Stimulated activated naive CD8-positive, alpha-beta T cell treated with anti-CD3 and anti-CD28 coated beads, Interleukin-15, Interleukin-2, amounts not matched to agents 100 ng/mL and 50 ng/mL, for 24 hours (primary cell): ENCODE measurements at regions not wholly inside any gene's neighbourhood (a gene's known extent, or its start where the extent isn't known, plus 50 kb on each side); places are given as distances from the start of the nearest gene placed in this dataset.

Experiments
- H3K27ac Mint-ChIP-seq: one replicate; pipeline ENCODE4 v1.8.0; 2021; ENCODE audit warnings: mild to moderate bottlenecking, mixed read lengths
- H3K27me3 Mint-ChIP-seq: one replicate; pipeline ENCODE4 v1.8.0; 2021; ENCODE audit warnings: mixed read lengths
- H3K36me3 Mint-ChIP-seq: one replicate; pipeline ENCODE4 v1.8.0; 2021; ENCODE audit warnings: low read depth, mixed read lengths
- H3K4me1 Mint-ChIP-seq: one replicate; pipeline ENCODE4 v1.8.0; 2021; ENCODE audit warnings: low read depth, mixed read lengths
- H3K4me3 Mint-ChIP-seq: one replicate; pipeline ENCODE4 v1.8.0; 2021; ENCODE audit warnings: mild to moderate bottlenecking, mixed read lengths
- H3K9me3 Mint-ChIP-seq: one replicate; pipeline ENCODE4 v1.8.0; 2021; ENCODE audit warnings: mixed read lengths

GRCh38 chr17:13353590-13353989 is 248.1 kb downstream of the HS3ST3A1 start:
- H3K27ac Mint-ChIP-seq, result no peak overlapping the region
- H3K36me3 Mint-ChIP-seq, result no peaks in the 10 kb centered on the region
- no peaks in the 10 kb centered on the region for H3K4me1 Mint-ChIP-seq
- no peak overlapping the region for H3K4me3 Mint-ChIP-seq
- H3K9me3 Mint-ChIP-seq, result no peaks in the 10 kb centered on the region
- peaks cover 6% of the 10 kb centered on the region for H3K27me3 Mint-ChIP-seq

GRCh38 chr17:13352747-13353415 is 248.8 kb downstream of the HS3ST3A1 start:
- Mint-ChIP-seq H3K27me3 (peaks cover 3% of the 10 kb centered on the region), H3K4me1 (no peaks in the 10 kb centered on the region), H3K27ac (no peak overlapping the region), H3K4me3 (no peak overlapping the region), H3K36me3 (no peaks in the 10 kb centered on the region), H3K9me3 (no peaks in the 10 kb centered on the region)

GRCh38 chr17:13351046-13351445 is 250.7 kb downstream of the HS3ST3A1 start:
- H3K4me3 Mint-ChIP-seq, result no peak overlapping the region
- H3K27ac Mint-ChIP-seq, result no peak overlapping the region
- peaks cover 3% of the 10 kb centered on the region for H3K27me3 Mint-ChIP-seq
- no peaks in the 10 kb centered on the region for H3K36me3 Mint-ChIP-seq
- peaks cover 4% of the 10 kb centered on the region for H3K9me3 Mint-ChIP-seq
- peaks cover 12% of the 10 kb centered on the region for H3K4me1 Mint-ChIP-seq

GRCh38 chr17:13350466-13350865 is 251.3 kb downstream of the HS3ST3A1 start:
- peaks cover 17% of the 10 kb centered on the region for H3K4me1 Mint-ChIP-seq
- no peak overlapping the region for H3K4me3 Mint-ChIP-seq
- no peaks in the 10 kb centered on the region for H3K36me3 Mint-ChIP-seq
- peaks cover 3% of the 10 kb centered on the region for H3K27me3 Mint-ChIP-seq
- peaks cover 7% of the 10 kb centered on the region for H3K9me3 Mint-ChIP-seq
- H3K27ac Mint-ChIP-seq, result no peak overlapping the region

- Mint-ChIP-seq H3K4me3 (no peak overlapping the region), H3K36me3 (no peaks in the 10 kb centered on the region), H3K27me3 (no peaks in the 10 kb centered on the region), H3K9me3 (peaks cover 7% of the 10 kb centered on the region), H3K27ac (peak overlapping the region; percentile 81), H3K4me1 (peaks cover 17% of the 10 kb centered on the region)
Observed at GRCh38 chr17:13346996-13347762, 254.6 kb downstream of the HS3ST3A1 start.

- H3K27ac Mint-ChIP-seq, result peak overlapping the region; percentile 5
- peaks cover 7% of the 10 kb centered on the region for H3K9me3 Mint-ChIP-seq
- H3K27me3 Mint-ChIP-seq, result no peaks in the 10 kb centered on the region
- no peak overlapping the region for H3K4me3 Mint-ChIP-seq
- H3K4me1 Mint-ChIP-seq, result peaks cover 17% of the 10 kb centered on the region
- H3K36me3 Mint-ChIP-seq, result no peaks in the 10 kb centered on the region
Observed at GRCh38 chr17:13346592-13346991, 255.1 kb downstream of the HS3ST3A1 start.

GRCh38 chr17:13346081-13346533 is 255.6 kb downstream of the HS3ST3A1 start:
- peaks cover under 1% of the 10 kb centered on the region for H3K27me3 Mint-ChIP-seq
- H3K36me3 Mint-ChIP-seq, result no peaks in the 10 kb centered on the region
- H3K4me3 Mint-ChIP-seq, result no peak overlapping the region
- peak overlapping the region; percentile 10 for H3K27ac Mint-ChIP-seq
- peaks cover 17% of the 10 kb centered on the region for H3K4me1 Mint-ChIP-seq
- peaks cover 7% of the 10 kb centered on the region for H3K9me3 Mint-ChIP-seq

- H3K27ac Mint-ChIP-seq, result no peak overlapping the region
Observed at GRCh38 chr17:13338421-13338820, 263.3 kb downstream of the HS3ST3A1 start.

GRCh38 chr17:13337864-13338371 is 263.8 kb downstream of the HS3ST3A1 start:
- H3K4me1 Mint-ChIP-seq, result no peaks in the 10 kb centered on the region
- H3K27ac Mint-ChIP-seq, result no peak overlapping the region
- H3K9me3 Mint-ChIP-seq, result no peaks in the 10 kb centered on the region
- peak overlapping the region; percentile 28 for H3K4me3 Mint-ChIP-seq
- no peaks in the 10 kb centered on the region for H3K36me3 Mint-ChIP-seq
- peaks cover 49% of the 10 kb centered on the region for H3K27me3 Mint-ChIP-seq

More at GRCh38 chr17:13338421-13338820, 263.3 kb downstream of the HS3ST3A1 start:
- no peaks in the 10 kb centered on the region for H3K9me3 Mint-ChIP-seq
- H3K4me3 Mint-ChIP-seq, result no peak overlapping the region
- no peaks in the 10 kb centered on the region for H3K4me1 Mint-ChIP-seq
- H3K27me3 Mint-ChIP-seq, result peaks cover 45% of the 10 kb centered on the region
- no peaks in the 10 kb centered on the region for H3K36me3 Mint-ChIP-seq

- H3K36me3 Mint-ChIP-seq, result no peaks in the 10 kb centered on the region
- H3K9me3 Mint-ChIP-seq, result no peaks in the 10 kb centered on the region
- H3K27me3 Mint-ChIP-seq, result peaks cover 52% of the 10 kb centered on the region
- H3K4me3 Mint-ChIP-seq, result no peak overlapping the region
- H3K27ac Mint-ChIP-seq, result no peak overlapping the region
- H3K4me1 Mint-ChIP-seq, result no peaks in the 10 kb centered on the region
Observed at GRCh38 chr17:13337151-13337550, 264.6 kb downstream of the HS3ST3A1 start.

GRCh38 chr17:13334374-13334773 is 267.4 kb downstream of the HS3ST3A1 start:
- Mint-ChIP-seq H3K4me1 (no peaks in the 10 kb centered on the region), H3K4me3 (no peak overlapping the region), H3K36me3 (no peaks in the 10 kb centered on the region), H3K9me3 (no peaks in the 10 kb centered on the region), H3K27me3 (peaks cover 40% of the 10 kb centered on the region), H3K27ac (no peak overlapping the region)

- no peaks in the 10 kb centered on the region for H3K36me3 Mint-ChIP-seq
- no peak overlapping the region for H3K4me3 Mint-ChIP-seq
- no peak overlapping the region for H3K27ac Mint-ChIP-seq
- H3K27me3 Mint-ChIP-seq, result peaks cover 36% of the 10 kb centered on the region
- no peaks in the 10 kb centered on the region for H3K9me3 Mint-ChIP-seq
- no peaks in the 10 kb centered on the region for H3K4me1 Mint-ChIP-seq
Observed at GRCh38 chr17:13333661-13334060, 268.1 kb downstream of the HS3ST3A1 start.

- Mint-ChIP-seq H3K36me3 (no peaks in the 10 kb centered on the region), H3K4me1 (no peaks in the 10 kb centered on the region)
Observed at GRCh38 chr17:13332207-13332606, 269.5 kb downstream of the HS3ST3A1 start.

GRCh38 chr17:13329421-13329820 is 272.3 kb downstream of the HS3ST3A1 start:
- Mint-ChIP-seq H3K9me3 (no peaks in the 10 kb centered on the region), H3K36me3 (no peaks in the 10 kb centered on the region), H3K27me3 (peaks cover 23% of the 10 kb centered on the region), H3K4me3 (no peak overlapping the region), H3K27ac (no peak overlapping the region), H3K4me1 (no peaks in the 10 kb centered on the region)

More at GRCh38 chr17:13332207-13332606, 269.5 kb downstream of the HS3ST3A1 start:
- peaks cover 26% of the 10 kb centered on the region for H3K27me3 Mint-ChIP-seq
- H3K4me3 Mint-ChIP-seq, result no peak overlapping the region
- H3K27ac Mint-ChIP-seq, result no peak overlapping the region
- no peaks in the 10 kb centered on the region for H3K9me3 Mint-ChIP-seq

GRCh38 chr17:13323990-13324389 is 277.7 kb downstream of the HS3ST3A1 start:
- no peaks in the 10 kb centered on the region for H3K36me3 Mint-ChIP-seq
- H3K4me3 Mint-ChIP-seq, result no peak overlapping the region
- H3K27ac Mint-ChIP-seq, result no peak overlapping the region
- H3K27me3 Mint-ChIP-seq, result peaks cover 16% of the 10 kb centered on the region
- H3K9me3 Mint-ChIP-seq, result no peaks in the 10 kb centered on the region
- no peaks in the 10 kb centered on the region for H3K4me1 Mint-ChIP-seq
